ENCODE measurements at regions not wholly inside any gene's neighbourhood (a gene's known extent, or its start where the extent isn't known, plus 50 kb on each side); places are given as distances from the start of the nearest gene placed in this dataset.
"Not testable (repeated sequence)": the region's sequence is repeated elsewhere in the genome, so short reads cannot be mapped to it uniquely, and the experiment has no call there.

DNA sequence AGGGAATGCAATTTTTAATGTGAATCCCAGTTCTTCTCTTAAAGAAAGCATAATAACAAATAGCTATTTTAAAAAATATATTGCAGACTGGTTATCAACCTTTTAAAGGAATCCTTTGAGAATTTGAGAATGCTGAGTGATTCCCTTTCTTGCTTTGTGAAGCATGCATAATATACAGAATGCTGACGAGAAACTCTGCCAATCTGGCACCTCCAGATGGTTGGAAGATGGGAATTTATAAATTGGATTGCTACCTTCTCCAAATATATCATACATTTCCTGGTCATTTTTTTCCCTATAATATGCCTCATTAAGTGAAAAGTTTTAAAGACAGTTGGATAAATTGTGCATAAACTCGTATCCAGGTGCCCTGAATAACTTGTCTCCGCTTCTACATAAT is 333.9 kb upstream of the ARPP21 start:
- Histone ChIP-seq H3K4me1 (ENCODE audit: control insufficient read depth in 2 of 2, insufficient read depth in 2 of 2, low read length in 2 of 2) (no peaks in the 10 kb centered on the region), H3K27ac (ENCODE audit: low read length in 2 of 2) (no peak overlapping the region), H2AFZ (ENCODE audit: insufficient read depth, low read depth, low read length, poor library complexity, severe bottlenecking) (no peak overlapping the region), H4K20me1 (ENCODE audit: control insufficient read depth, insufficient read depth, low read length, poor library complexity, severe bottlenecking) (no peaks in the 10 kb centered on the region), H3K79me2 (ENCODE audit: control insufficient read depth, insufficient read depth, low read length) (no peaks in the 10 kb centered on the region), H3K9ac (ENCODE audit: low read length) (no peak overlapping the region), H3K4me2 (replicated peaks; ENCODE audit: low read depth, low read length, poor library complexity, severe bottlenecking) (no peak overlapping the region), H3K27me3 (replicated peaks in 1 of 4; ENCODE audit: control extremely low read depth in 1 of 4, control insufficient read depth in 3 of 4, insufficient read depth in 4 of 4, low read length in 3 of 4) (no peaks in the 10 kb centered on the region), H3K36me3 (replicated peaks in 1 of 2; ENCODE audit: control extremely low read depth in 1 of 2, control insufficient read depth in 1 of 2, extremely low read depth in 1 of 2, insufficient read depth in 2 of 2, low read length in 1 of 2) (no peaks in the 10 kb centered on the region), H3K4me3 (ENCODE audit: control extremely low read depth in 1 of 5, extremely low read depth in 1 of 5, insufficient read depth in 1 of 5, low read depth in 2 of 5, low read length in 4 of 5) (no peak overlapping the region), H3K9me3 (ENCODE audit: control extremely low read depth in 1 of 3, control insufficient read depth in 2 of 3, insufficient read depth in 1 of 3, low read length in 2 of 3) (no peaks in the 10 kb centered on the region)
- ChIA-PET POLR2A (no interaction called here), CTCF (no interaction called here)
- DNase-seq (no peak), ATAC-seq (ENCODE audit: low read depth) (no peak)
- H3K9me3 Mint-ChIP-seq (ENCODE audit: insufficient read depth): no peaks in the 10 kb centered on the region
- intact Hi-C loops (cut with micrococcal nuclease): no loop called here
- WGBS (ENCODE audit: insufficient coverage): no CpG with 5 or more reads among the region's 3 CpGs
- H3K27me3 Mint-ChIP-seq: no peaks in the 10 kb centered on the region
- no peak overlapping the region for H3K27ac Mint-ChIP-seq
- H3K4me3 Mint-ChIP-seq: no peak overlapping the region
- no peaks in the 10 kb centered on the region for H3K4me1 Mint-ChIP-seq
- TF ChIP-seq EZH2 (IDR thresholded peaks at IDR 0.05; ENCODE audit: borderline replicate concordance, insufficient read depth, low read depth, low read length, poor library complexity, severe bottlenecking) (no peak), CTCF (IDR thresholded peaks at IDR 0.05) (no peak)

DNA sequence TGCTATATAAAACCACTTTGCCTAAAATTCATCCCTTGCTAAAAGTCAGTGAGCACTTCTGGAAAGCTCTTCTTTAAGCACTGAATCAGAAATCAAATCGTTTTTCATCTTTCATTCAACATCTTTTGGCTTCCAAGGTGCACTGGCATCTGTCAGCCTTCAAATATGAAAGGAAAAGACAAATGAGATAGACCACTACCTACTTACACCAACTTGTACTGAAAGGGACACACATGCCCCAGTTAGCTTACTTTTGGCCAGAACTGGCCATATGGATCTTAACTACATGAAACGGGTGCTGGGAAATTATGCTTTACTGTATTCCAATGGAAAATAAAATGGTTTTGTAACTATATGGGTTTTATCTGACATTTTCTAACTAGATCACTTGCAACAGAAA is 332.0 kb upstream of the ARPP21 start:
- POLR2A ChIA-PET: no interaction called here
- no peak overlapping the region for H3K27ac Mint-ChIP-seq

DNA sequence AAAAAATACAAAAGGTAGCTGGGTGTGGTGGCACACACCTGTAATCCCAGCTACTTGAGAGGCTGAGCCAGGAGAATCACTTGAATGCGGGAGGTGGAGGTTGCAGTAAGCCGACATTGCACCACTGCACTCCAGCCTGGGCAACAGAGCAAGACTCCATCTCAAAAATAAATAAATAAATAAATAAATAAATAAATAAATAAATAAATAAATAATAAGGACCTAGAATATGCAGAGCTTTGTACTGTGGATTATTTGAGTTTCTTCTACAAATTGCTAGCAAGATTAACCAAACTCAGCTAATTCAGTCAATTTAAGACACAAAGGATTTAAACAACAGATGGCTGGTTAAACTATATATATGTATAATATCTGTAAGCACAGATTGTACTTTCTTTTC is 322.5 kb upstream of the ARPP21 start:
- CTCF ChIA-PET; H3K4me1 ChIP-seq (ENCODE audit: control insufficient read depth in 2 of 2, insufficient read depth in 2 of 2, low read length in 2 of 2); H3K27me3 Mint-ChIP-seq; H3K4me3 Mint-ChIP-seq; POLR2A ChIA-PET; intact Hi-C loops (cut with micrococcal nuclease); H3K36me3 ChIP-seq (replicated peaks in 1 of 2; ENCODE audit: control extremely low read depth in 1 of 2, control insufficient read depth in 1 of 2, extremely low read depth in 1 of 2, insufficient read depth in 2 of 2, low read length in 1 of 2); H3K9ac ChIP-seq (ENCODE audit: low read length); H2AFZ ChIP-seq (ENCODE audit: insufficient read depth, low read depth, low read length, poor library complexity, severe bottlenecking); H3K9me3 ChIP-seq (ENCODE audit: control extremely low read depth in 1 of 3, control insufficient read depth in 2 of 3, insufficient read depth in 1 of 3, low read length in 2 of 3); H3K4me2 ChIP-seq (replicated peaks; ENCODE audit: low read depth, low read length, poor library complexity, severe bottlenecking); H3K79me2 ChIP-seq (ENCODE audit: control insufficient read depth, insufficient read depth, low read length); H3K9me3 Mint-ChIP-seq (ENCODE audit: insufficient read depth); H3K27me3 ChIP-seq (replicated peaks in 1 of 4; ENCODE audit: control extremely low read depth in 1 of 4, control insufficient read depth in 3 of 4, insufficient read depth in 4 of 4, low read length in 3 of 4); H4K20me1 ChIP-seq (ENCODE audit: control insufficient read depth, insufficient read depth, low read length, poor library complexity, severe bottlenecking); H3K4me3 ChIP-seq (ENCODE audit: control extremely low read depth in 1 of 5, extremely low read depth in 1 of 5, insufficient read depth in 1 of 5, low read depth in 2 of 5, low read length in 4 of 5); H3K27ac Mint-ChIP-seq; DNase-seq; H3K4me1 Mint-ChIP-seq; ATAC-seq (ENCODE audit: low read depth); H3K27ac ChIP-seq (ENCODE audit: low read length in 2 of 2): not testable (repeated sequence)
- WGBS (ENCODE audit: insufficient coverage): no CpG with 5 or more reads among the region's 2 CpGs

More for the DNA sequence above, 332.0 kb upstream of the ARPP21 start:
- Histone ChIP-seq H3K36me3 (replicated peaks in 1 of 2; ENCODE audit: control extremely low read depth in 1 of 2, control insufficient read depth in 1 of 2, extremely low read depth in 1 of 2, insufficient read depth in 2 of 2, low read length in 1 of 2) (no peaks in the 10 kb centered on the region), H3K27ac (ENCODE audit: low read length in 2 of 2) (no peak overlapping the region), H2AFZ (ENCODE audit: insufficient read depth, low read depth, low read length, poor library complexity, severe bottlenecking) (no peak overlapping the region), H3K27me3 (replicated peaks in 1 of 4; ENCODE audit: control extremely low read depth in 1 of 4, control insufficient read depth in 3 of 4, insufficient read depth in 4 of 4, low read length in 3 of 4) (no peaks in the 10 kb centered on the region), H4K20me1 (ENCODE audit: control insufficient read depth, insufficient read depth, low read length, poor library complexity, severe bottlenecking) (no peaks in the 10 kb centered on the region), H3K9ac (ENCODE audit: low read length) (no peak overlapping the region), H3K9me3 (ENCODE audit: control extremely low read depth in 1 of 3, control insufficient read depth in 2 of 3, insufficient read depth in 1 of 3, low read length in 2 of 3) (no peaks in the 10 kb centered on the region), H3K79me2 (ENCODE audit: control insufficient read depth, insufficient read depth, low read length) (no peaks in the 10 kb centered on the region), H3K4me1 (ENCODE audit: control insufficient read depth in 2 of 2, insufficient read depth in 2 of 2, low read length in 2 of 2) (no peaks in the 10 kb centered on the region), H3K4me2 (replicated peaks; ENCODE audit: low read depth, low read length, poor library complexity, severe bottlenecking) (no peak overlapping the region), H3K4me3 (ENCODE audit: control extremely low read depth in 1 of 5, extremely low read depth in 1 of 5, insufficient read depth in 1 of 5, low read depth in 2 of 5, low read length in 4 of 5) (no peak overlapping the region)
- H3K4me1 Mint-ChIP-seq: no peaks in the 10 kb centered on the region
- intact Hi-C loops (cut with micrococcal nuclease): no loop called here
- no peaks in the 10 kb centered on the region for H3K27me3 Mint-ChIP-seq
- 50% methylated on average over 1 of the region's 2 CpGs for WGBS (ENCODE audit: insufficient coverage)
- DNase-seq (no peak), ATAC-seq (ENCODE audit: low read depth) (no peak)
- H3K9me3 Mint-ChIP-seq (ENCODE audit: insufficient read depth): no peaks in the 10 kb centered on the region
- CTCF ChIA-PET: no interaction called here
- H3K4me3 Mint-ChIP-seq: no peak overlapping the region
- TF ChIP-seq CTCF (IDR thresholded peaks at IDR 0.05): no peak
